Omental fat pad (tissue), 3 donors: ENCODE measurements at regions not wholly inside any gene's neighbourhood (a gene's known extent, or its start where the extent isn't known, plus 50 kb on each side); places are given as distances from the start of the nearest gene placed in this dataset.

Experiments
- ATAC-seq: fragments of 150-250 bp; one replicate; pipeline ENCODE4 v1.9.1; 2016; ENCODE audit warnings: mild to moderate bottlenecking, moderate library complexity; ENCODE audit not compliant: low FRiP score
- DNase-seq: peaks from one replicate; pipeline ENCODE4 v3.0.0-alpha.2; 2019; ENCODE audit warnings: low spot score
- TF ChIP-seq, protein P1 (sequence below), 3 donors: fragments of 450-650 bp; IDR thresholded peaks; one replicate each; pipeline ENCODE4 v1.5.1; 2016 to 2017; ENCODE audit warnings: antibody characterized with exemption in 3 of 3, mild to moderate bottlenecking in 3 of 3, moderate library complexity in 2 of 3

DNA sequence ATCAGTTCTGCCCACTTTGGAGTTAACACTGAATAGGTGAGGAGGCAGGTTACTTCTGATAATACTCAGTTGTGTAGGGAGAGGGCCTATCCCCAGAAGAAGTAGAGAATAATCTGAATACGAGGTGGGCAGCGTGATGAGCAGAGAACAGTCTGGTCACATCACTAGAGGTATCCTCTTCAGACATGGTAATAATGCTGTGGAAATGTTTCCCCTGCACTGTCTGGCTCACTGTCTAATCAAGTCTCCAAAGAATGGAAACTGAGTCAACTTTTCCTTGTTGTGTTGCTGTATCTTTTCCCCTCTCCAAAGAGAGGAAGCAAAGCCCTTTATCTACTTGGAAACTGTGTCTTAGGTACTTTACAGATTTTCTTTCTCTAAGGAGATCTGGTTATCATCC lies 110.9 kb upstream of the ANKRD55 start:
- DNase-seq (no peak), ATAC-seq (no peak)
- TF ChIP-seq, protein P1, sequence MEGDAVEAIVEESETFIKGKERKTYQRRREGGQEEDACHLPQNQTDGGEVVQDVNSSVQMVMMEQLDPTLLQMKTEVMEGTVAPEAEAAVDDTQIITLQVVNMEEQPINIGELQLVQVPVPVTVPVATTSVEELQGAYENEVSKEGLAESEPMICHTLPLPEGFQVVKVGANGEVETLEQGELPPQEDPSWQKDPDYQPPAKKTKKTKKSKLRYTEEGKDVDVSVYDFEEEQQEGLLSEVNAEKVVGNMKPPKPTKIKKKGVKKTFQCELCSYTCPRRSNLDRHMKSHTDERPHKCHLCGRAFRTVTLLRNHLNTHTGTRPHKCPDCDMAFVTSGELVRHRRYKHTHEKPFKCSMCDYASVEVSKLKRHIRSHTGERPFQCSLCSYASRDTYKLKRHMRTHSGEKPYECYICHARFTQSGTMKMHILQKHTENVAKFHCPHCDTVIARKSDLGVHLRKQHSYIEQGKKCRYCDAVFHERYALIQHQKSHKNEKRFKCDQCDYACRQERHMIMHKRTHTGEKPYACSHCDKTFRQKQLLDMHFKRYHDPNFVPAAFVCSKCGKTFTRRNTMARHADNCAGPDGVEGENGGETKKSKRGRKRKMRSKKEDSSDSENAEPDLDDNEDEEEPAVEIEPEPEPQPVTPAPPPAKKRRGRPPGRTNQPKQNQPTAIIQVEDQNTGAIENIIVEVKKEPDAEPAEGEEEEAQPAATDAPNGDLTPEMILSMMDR (IDR thresholded peaks at IDR 0.05) = no peak

DNA sequence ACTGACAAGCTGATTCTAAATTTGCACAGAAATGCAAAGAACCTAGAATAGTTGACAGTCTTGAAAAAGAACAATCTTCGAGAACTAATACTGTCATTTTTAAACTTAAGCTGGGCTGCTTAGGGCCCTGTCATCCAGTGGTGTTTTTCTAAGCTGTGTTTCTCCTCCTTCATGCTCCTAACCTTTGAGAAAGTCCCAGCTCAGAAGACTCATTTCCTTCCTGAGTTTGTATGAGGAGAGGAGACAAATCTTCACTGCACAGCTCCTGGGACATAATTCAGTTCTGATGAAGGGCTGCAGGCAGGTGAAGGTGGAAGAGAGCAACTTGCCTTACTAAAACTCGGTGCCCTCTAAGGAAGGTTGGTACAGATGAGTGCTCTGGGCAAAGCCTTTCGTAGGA lies 109.5 kb upstream of the ANKRD55 start:
- ATAC-seq (no peak), DNase-seq (no peak)
- TF ChIP-seq, protein P1 (IDR thresholded peaks at IDR 0.05) = no peak

DNA sequence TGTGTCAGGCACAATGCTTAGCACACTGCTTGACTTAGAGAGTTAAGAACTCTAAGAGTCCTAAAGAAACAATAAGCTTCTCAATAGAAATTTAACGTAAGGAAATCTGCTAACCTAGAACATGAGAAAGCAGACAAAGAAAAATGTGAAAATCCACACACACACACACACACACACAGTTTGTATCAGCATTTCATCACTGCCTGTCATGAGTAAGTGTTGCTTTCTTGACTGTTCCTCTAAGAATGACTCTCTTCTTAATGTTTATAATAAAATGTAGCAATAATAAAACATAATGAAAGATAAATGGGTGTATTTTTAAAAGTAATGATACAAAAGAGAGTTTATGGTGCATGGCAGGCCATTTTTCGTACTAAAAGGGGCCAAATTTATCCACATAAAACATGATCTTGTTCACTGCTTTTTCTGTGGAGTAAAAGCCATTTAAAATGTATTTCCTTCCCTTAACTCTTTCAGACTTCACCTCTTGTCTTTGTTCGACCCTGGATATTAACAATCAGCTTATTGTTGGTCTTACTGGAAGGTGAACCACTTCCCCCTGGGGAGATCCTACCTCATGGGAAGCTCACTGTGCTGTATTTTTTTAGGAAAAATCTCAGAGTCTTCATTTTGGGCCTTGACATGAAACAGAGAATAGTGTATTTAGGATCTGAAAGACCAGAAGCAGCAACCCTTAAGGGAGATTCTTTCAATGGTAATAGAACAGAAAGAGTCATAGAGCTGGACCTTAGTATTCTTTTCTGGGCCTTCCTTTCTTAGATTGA lies 107.3 kb upstream of the ANKRD55 start:
- ATAC-seq (no peak), DNase-seq (no peak)
- TF ChIP-seq, protein P1 (IDR thresholded peaks at IDR 0.05) = no peak

DNA sequence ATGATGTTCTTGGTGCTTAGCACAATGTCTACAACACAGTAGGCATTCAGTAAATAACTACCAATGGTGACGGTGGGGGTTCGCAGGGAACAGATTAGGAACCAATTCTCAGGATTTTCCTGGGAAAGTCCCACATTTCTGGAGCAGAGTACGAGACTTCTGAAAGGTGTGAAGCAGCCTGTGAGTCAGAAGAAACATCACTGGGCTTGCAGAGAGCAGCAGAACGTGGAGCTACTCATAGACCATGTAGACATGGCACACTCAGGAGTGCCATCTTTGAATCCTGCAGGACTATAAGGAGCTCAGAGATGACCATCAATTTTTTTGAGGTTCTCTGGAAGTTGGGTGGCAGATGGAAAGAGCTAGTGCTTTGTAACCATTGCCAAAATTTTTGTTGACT lies 106.6 kb upstream of the ANKRD55 start:
- ATAC-seq (no peak), DNase-seq (no peak)
- TF ChIP-seq, protein P1 (IDR thresholded peaks at IDR 0.05) = no peak

DNA sequence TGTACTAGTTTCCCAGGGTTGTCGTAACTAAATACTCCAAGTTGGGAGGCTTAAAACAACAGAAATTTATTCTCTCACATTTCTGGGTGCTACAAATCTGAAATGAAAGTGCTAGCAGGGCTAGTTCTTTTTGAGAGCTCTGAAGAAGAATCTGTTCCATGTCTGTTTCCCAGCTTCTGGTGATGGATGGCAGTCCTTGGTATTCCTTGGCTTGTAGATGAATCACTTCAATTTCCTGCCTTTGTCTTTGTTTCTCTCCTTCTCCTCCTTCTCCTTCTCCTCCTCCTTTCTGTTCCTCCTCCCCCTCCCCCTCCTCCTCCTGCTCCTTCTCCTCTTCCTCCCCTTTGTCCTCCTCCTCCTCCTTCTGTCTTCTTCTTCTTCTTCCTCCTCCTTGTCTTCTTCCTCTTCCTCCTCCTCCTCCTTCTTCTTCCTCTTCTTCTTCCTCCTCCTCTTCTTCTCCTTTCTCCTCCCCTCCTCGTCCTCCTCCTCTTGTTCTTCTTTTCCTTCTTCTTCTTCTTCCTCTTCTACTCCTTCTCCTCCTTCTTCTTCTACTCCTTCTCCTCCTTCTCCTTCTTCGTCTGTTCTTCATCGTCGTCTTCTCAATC lies 104.7 kb upstream of the ANKRD55 start:
- no peak for ATAC-seq
- no peak for DNase-seq

DNA sequence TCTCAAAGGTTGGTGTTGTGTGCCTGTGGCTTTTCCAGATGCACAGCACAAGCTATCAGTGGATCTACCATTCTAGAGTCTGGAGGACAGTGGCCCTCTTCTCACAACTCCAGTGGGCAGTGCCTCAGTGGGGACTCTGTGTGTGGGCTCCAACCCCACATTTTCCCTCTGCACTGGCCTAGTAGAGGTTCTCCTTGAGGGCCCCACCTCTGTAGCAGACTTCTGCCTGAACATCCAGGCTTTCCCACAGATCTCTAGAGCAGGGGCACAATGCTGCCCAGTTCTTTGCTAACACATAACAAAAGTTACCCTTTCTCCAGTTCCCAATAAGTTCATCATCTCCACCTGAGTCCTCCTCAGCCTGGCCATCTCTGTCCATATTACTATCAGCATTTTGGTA lies 102.1 kb upstream of the ANKRD55 start:
- TF ChIP-seq, protein P1 (IDR thresholded peaks at IDR 0.05) = no peak
- ATAC-seq (no peak), DNase-seq (no peak)

More for the DNA sequence above, 104.7 kb upstream of the ANKRD55 start:
- TF ChIP-seq, protein P1 (IDR thresholded peaks at IDR 0.05) = no peak

DNA sequence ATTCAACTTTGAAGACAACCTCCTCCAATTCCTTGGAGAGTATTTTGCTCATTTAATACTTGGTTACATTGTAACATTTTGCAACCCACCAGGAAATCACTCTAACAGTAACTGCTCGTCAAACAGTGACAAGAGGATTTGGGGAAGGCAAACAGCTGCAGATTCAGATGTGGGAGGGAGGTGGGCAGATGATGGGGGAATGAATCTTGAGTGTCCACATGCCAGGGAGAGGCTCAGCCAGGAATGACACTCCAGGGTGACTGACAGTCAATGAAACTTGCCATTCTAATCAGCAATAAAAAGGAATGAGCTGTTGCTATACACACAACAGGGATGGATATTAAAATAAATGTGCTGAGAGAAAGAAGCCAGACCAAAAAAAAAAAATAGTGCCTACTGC lies 97.7 kb upstream of the ANKRD55 start:
- DNase-seq = no peak
- TF ChIP-seq, protein P1 (IDR thresholded peaks at IDR 0.05) = no peak
- ATAC-seq = no peak
